ENCODE measurements at regions not wholly inside any gene's neighbourhood (a gene's known extent, or its start where the extent isn't known, plus 50 kb on each side); places are given as distances from the start of the nearest gene placed in this dataset.

DNA sequence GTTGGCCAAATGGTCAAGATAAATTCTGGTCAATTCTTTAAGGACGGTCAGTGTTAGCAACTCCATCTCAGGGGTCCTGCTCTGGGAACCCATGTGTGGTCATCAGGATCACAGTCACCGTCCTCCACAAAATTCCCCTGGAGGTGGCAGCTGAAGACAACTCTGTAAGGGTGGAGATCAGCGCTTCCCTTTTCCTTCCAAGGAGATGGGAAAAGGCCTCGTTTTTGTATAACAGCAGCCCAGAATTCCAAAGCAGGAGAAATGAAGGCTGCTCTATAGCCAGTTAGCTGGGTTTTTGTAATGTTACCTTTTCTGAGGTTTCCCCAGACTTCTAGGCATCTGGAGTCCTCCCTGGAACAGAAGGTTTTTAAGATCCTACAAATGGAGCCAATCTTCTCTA lies 334.8 kb downstream of the MYCN start:
- no peak overlapping the region for H3K56ac ChIP-seq (ENCODE audit: insufficient read length, low read depth, low read length)
- no peaks in the 10 kb centered on the region for H3K4me1 Mint-ChIP-seq
- no peak overlapping the region for H3K18ac ChIP-seq (ENCODE audit: insufficient read length, low read depth, low read length)

More for the DNA sequence above, 334.8 kb downstream of the MYCN start:
- H3K27ac Mint-ChIP-seq, result no peak overlapping the region
- Histone ChIP-seq H3K4ac (ENCODE audit: low read depth, low read length) (no peak overlapping the region), H3K9ac (ENCODE audit: extremely low read depth, insufficient read length, low read length) (no peak overlapping the region), H4K5ac (ENCODE audit: insufficient read length, low read depth, low read length) (no peak overlapping the region), H2BK120ac (ENCODE audit: low read depth, low read length, poor library complexity, severe bottlenecking) (no peak overlapping the region), H2AK5ac (ENCODE audit: insufficient read length, low read length) (no peak overlapping the region), H2BK20ac (ENCODE audit: low read depth, low read length, poor library complexity, severe bottlenecking) (no peak overlapping the region), H3T11ph (ENCODE audit: low read length) (no peak overlapping the region), H2BK5ac (ENCODE audit: insufficient read length, low read length) (no peak overlapping the region), H3K27ac (ENCODE audit: insufficient read length, low read depth, low read length) (no peak overlapping the region), H2BK12ac (ENCODE audit: insufficient read length, low read depth, low read length) (no peak overlapping the region), H3K23ac (ENCODE audit: insufficient read length, low read depth, low read length) (no peak overlapping the region), H2AFZ (ENCODE audit: low read length) (no peak overlapping the region), H3K79me2 (ENCODE audit: insufficient read depth, low read length) (no peaks in the 10 kb centered on the region), H3K23me2 (ENCODE audit: insufficient read length, low read depth, low read length, poor library complexity, severe bottlenecking) (no peaks in the 10 kb centered on the region), H4K20me1 (ENCODE audit: control insufficient read depth, insufficient read depth, insufficient read length) (no peaks in the 10 kb centered on the region), H3K4me2 (ENCODE audit: insufficient read depth, insufficient read length, low read length) (no peak overlapping the region), H4K91ac (ENCODE audit: insufficient read length, low read depth, low read length) (no peak overlapping the region), H3K9me3 (ENCODE audit: control insufficient read depth, low read depth, low read length) (no peaks in the 10 kb centered on the region), H2BK15ac (ENCODE audit: low read depth, low read length) (no peak overlapping the region), H3K14ac (ENCODE audit: insufficient read depth, low read length) (no peak overlapping the region), H3K27me3 (ENCODE audit: insufficient read depth, low read length) (no peaks in the 10 kb centered on the region), H3K4me1 (ENCODE audit: insufficient read depth, low read length) (no peaks in the 10 kb centered on the region), H3K79me1 (ENCODE audit: insufficient read depth, low read depth, low read length, poor library complexity, severe bottlenecking) (no peaks in the 10 kb centered on the region), H4K8ac (replicated peaks; ENCODE audit: insufficient read length, low read depth, low read length) (no peak overlapping the region)
- TF ChIP-seq, protein P1, sequence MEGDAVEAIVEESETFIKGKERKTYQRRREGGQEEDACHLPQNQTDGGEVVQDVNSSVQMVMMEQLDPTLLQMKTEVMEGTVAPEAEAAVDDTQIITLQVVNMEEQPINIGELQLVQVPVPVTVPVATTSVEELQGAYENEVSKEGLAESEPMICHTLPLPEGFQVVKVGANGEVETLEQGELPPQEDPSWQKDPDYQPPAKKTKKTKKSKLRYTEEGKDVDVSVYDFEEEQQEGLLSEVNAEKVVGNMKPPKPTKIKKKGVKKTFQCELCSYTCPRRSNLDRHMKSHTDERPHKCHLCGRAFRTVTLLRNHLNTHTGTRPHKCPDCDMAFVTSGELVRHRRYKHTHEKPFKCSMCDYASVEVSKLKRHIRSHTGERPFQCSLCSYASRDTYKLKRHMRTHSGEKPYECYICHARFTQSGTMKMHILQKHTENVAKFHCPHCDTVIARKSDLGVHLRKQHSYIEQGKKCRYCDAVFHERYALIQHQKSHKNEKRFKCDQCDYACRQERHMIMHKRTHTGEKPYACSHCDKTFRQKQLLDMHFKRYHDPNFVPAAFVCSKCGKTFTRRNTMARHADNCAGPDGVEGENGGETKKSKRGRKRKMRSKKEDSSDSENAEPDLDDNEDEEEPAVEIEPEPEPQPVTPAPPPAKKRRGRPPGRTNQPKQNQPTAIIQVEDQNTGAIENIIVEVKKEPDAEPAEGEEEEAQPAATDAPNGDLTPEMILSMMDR (conservative IDR thresholded peaks at IDR 0.05), result no peak
- DNase-seq, result no peak
- no peaks in the 10 kb centered on the region for H3K9me3 Mint-ChIP-seq
- no peaks in the 10 kb centered on the region; a peak in 1 of 7 replicates for H3K36me3 Mint-ChIP-seq (ENCODE audit: insufficient read depth in 1 of 3, low read depth in 3 of 3)
- WGBS (ENCODE audit: extremely low coverage, insufficient read length, low lambda C conversion rate), result no CpG with 5 or more reads among the region's 4 CpGs
- H3K4me3 Mint-ChIP-seq, result no peak overlapping the region
- H3K27me3 Mint-ChIP-seq (ENCODE audit: low read depth), result no peaks in the 10 kb centered on the region

Measured in H9 (cell line).